ENCODE measurements at regions not wholly inside any gene's neighbourhood (a gene's known extent, or its start where the extent isn't known, plus 50 kb on each side); places are given as distances from the start of the nearest gene placed in this dataset.

DNA sequence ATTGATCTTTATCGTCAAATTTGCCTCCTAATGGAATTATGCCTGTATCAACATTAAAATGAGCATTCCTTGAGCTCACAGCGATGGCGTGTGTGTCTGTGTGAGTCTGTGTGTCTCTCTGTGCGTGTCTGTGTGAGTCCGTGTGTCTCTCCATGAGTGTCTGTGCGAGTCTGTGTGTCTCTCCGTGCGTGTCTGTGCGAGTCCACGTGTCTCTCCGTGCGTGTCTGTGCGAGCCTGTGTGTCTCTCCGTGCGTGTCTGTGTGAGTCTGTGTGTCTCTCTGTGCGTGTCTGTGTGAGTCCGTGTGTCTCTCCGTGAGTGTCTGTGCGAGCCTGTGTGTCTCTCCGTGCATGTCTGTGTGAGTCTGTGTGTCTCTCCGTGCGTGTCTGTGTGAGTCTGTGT, 326.5 kb upstream of the B3GAT1 start:
- TF ChIP-seq CTCF (IDR thresholded peaks at IDR 0.05) (no peak), POLR2A (IDR thresholded peaks at IDR 0.05) (no peak)

Measured in prostate gland (tissue), 2 donors.